IMR-90 (cell line): ENCODE measurements at regions not wholly inside any gene's neighbourhood (a gene's known extent, or its start where the extent isn't known, plus 50 kb on each side); places are given as distances from the start of the nearest gene placed in this dataset.

Experiments
- CTCF ChIP-seq: conservative IDR thresholded peaks from 2 replicates; pipeline ENCODE4 v1.5.1; 2012; ENCODE audit warnings: mild to moderate bottlenecking, low read depth, low read length, improper control_type of control experiment
- MAZ ChIP-seq: IDR thresholded peaks from 2 replicates; pipeline ENCODE4 v1.6.1; 2012; ENCODE audit warnings: low read depth, mild to moderate bottlenecking, low read length, improper control_type of control experiment, moderate library complexity, borderline replicate concordance
- MXI1 ChIP-seq: IDR thresholded peaks from 2 replicates; pipeline ENCODE4 v1.6.1; 2012; ENCODE audit warnings: low read depth, mild to moderate bottlenecking, low read length, moderate library complexity, borderline replicate concordance
- POLR2A ChIP-seq: IDR thresholded peaks from 2 replicates; pipeline ENCODE4 v1.6.1; 2012; ENCODE audit warnings: mild to moderate bottlenecking, low read depth, low read length
- RFX5 ChIP-seq: IDR thresholded peaks from 2 replicates; pipeline ENCODE4 v1.8.0; 2012; ENCODE audit warnings: low read depth, mild to moderate bottlenecking, low read length, moderate library complexity

GRCh38 chr3:82342521-82342920, 581.1 kb upstream of the GBE1 start:
- TF ChIP-seq CTCF, result no peak
- no peak for TF ChIP-seq MAZ
- no peak for TF ChIP-seq RFX5
- no peak for TF ChIP-seq POLR2A
- no peak for TF ChIP-seq MXI1
